ENCODE measurements at regions not wholly inside any gene's neighbourhood (a gene's known extent, or its start where the extent isn't known, plus 50 kb on each side); places are given as distances from the start of the nearest gene placed in this dataset.

DNA sequence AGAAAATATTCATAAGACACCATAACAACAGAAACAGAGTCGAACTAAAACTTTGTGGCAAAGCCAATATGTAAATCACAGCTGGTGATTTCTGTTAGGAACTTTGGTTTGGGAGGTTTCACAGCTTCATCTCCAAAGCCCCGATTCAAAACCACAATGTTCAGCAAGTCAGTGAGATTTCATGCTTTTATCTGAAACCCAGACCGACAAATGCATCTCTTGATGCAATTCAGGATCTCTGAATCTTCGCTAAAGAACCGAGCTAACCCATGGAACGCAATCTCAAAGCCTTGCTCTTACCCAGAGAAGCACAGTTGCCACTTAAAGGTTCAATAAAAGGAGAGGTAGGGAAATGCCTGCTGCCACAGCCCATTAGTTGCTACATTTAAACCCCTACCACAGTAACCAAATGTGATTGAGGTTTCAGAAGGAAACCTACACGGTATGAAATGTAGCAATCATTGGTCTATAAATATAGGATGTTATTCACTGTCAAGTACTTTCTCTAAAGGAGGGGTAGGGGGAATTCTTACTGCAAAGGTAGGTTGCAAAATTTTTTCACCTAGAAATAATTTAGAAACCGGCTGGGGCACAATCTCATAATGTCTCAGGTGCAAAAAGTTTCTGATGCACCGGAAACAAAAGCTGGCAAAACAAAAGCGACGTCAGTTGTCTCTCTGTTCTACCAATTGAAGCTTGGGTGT is 381.0 kb upstream of the ARID1B start:
- H3K4me1 ChIP-seq = no peaks in the 10 kb centered on the region
- ChIA-PET POLR2A (no interaction called here), CTCF (no interaction called here)
- 34% methylated on average over 11 of the region's 11 CpGs for WGBS (ENCODE audit: missing lambda C conversion rate)
- no peak overlapping the region for H3K4me3 ChIP-seq
- H3K27ac ChIP-seq = no peak overlapping the region
- no peaks in the 10 kb centered on the region for H3K9me3 ChIP-seq
- TF ChIP-seq, protein P1, sequence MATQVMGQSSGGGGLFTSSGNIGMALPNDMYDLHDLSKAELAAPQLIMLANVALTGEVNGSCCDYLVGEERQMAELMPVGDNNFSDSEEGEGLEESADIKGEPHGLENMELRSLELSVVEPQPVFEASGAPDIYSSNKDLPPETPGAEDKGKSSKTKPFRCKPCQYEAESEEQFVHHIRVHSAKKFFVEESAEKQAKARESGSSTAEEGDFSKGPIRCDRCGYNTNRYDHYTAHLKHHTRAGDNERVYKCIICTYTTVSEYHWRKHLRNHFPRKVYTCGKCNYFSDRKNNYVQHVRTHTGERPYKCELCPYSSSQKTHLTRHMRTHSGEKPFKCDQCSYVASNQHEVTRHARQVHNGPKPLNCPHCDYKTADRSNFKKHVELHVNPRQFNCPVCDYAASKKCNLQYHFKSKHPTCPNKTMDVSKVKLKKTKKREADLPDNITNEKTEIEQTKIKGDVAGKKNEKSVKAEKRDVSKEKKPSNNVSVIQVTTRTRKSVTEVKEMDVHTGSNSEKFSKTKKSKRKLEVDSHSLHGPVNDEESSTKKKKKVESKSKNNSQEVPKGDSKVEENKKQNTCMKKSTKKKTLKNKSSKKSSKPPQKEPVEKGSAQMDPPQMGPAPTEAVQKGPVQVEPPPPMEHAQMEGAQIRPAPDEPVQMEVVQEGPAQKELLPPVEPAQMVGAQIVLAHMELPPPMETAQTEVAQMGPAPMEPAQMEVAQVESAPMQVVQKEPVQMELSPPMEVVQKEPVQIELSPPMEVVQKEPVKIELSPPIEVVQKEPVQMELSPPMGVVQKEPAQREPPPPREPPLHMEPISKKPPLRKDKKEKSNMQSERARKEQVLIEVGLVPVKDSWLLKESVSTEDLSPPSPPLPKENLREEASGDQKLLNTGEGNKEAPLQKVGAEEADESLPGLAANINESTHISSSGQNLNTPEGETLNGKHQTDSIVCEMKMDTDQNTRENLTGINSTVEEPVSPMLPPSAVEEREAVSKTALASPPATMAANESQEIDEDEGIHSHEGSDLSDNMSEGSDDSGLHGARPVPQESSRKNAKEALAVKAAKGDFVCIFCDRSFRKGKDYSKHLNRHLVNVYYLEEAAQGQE (IDR thresholded peaks at IDR 0.05) = no peak
- TF ChIP-seq POLR2AphosphoS2 (conservative IDR thresholded peaks at IDR 0.05; ENCODE audit: low read length) (no peak), CEBPB (IDR thresholded peaks at IDR 0.05) (no peak), CHD4 (IDR thresholded peaks at IDR 0.05; ENCODE audit: borderline replicate concordance) (no peak), NR3C1 (IDR thresholded peaks at IDR 0.05) (no peak), POLR2A (IDR thresholded peaks at IDR 0.05; ENCODE audit: low read length) (no peak), RAD21 (conservative IDR thresholded peaks at IDR 0.05 in 1 of 2, IDR thresholded peaks at IDR 0.05 in 1 of 2) (no peak), HOXA7 (CRISPR knock-in tag; IDR thresholded peaks at IDR 0.05) (no peak), RNF2 (IDR thresholded peaks at IDR 0.05; ENCODE audit: borderline replicate concordance, low read depth) (no peak)
- H3K4me2 ChIP-seq = no peak overlapping the region
- FAIRE-seq (no peak), DNase-seq (ENCODE audit: low read depth in 1 of 2, low spot score in 1 of 2) (no peak), ATAC-seq (no peak)

DNA sequence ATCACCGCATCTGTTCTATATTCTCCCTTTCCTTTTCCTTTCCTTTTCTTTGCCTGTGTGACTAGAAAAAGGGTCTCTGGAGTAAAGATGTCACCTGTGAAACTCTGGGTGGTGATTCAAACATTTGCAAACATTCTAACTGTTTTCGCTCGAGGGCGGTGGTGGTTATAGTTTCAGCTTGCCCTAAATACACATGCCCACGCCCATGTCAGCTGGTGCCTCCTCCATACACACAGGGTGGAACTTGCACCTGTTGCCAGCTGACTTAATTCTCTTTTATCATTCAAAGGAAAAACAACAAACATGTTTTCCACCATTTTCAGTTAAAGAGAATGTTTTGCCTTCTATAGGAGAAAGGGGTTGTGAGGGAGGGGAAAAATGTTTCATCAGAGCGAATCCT is 381.9 kb upstream of the ARID1B start:
- no peak for ATAC-seq
- no peaks in the 10 kb centered on the region for H3K9me3 ChIP-seq
- no peak for DNase-seq (ENCODE audit: low read depth in 1 of 2, low spot score in 1 of 2)
- H3K27ac ChIP-seq = no peak overlapping the region
- POLR2A ChIA-PET = no interaction called here
- CTCF ChIA-PET = interaction anchor here (0.6 kb wide), 1 partner anchor 987 kb away, joined by 5 read pairs; no protein-coding TSS in a partner anchor
- no peak overlapping the region for H3K4me3 ChIP-seq
- no peak overlapping the region for H3K4me2 ChIP-seq
- no peak for FAIRE-seq
- WGBS (ENCODE audit: missing lambda C conversion rate) = 47% methylated on average over 6 of the region's 6 CpGs
- TF ChIP-seq, protein P1 (IDR thresholded peaks at IDR 0.05) = no peak
- TF ChIP-seq MAFK (IDR thresholded peaks at IDR 0.05; ENCODE audit: partially characterized antibody) (no peak), POLR2AphosphoS2 (conservative IDR thresholded peaks at IDR 0.05; ENCODE audit: low read length) (no peak)
- TF ChIP-seq, protein P2, sequence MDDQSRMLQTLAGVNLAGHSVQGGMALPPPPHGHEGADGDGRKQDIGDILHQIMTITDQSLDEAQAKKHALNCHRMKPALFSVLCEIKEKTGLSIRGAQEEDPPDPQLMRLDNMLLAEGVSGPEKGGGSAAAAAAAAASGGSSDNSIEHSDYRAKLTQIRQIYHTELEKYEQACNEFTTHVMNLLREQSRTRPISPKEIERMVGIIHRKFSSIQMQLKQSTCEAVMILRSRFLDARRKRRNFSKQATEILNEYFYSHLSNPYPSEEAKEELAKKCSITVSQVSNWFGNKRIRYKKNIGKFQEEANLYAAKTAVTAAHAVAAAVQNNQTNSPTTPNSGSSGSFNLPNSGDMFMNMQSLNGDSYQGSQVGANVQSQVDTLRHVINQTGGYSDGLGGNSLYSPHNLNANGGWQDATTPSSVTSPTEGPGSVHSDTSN (IDR thresholded peaks at IDR 0.05) = no peak
- H3K4me1 ChIP-seq = no peaks in the 10 kb centered on the region

DNA sequence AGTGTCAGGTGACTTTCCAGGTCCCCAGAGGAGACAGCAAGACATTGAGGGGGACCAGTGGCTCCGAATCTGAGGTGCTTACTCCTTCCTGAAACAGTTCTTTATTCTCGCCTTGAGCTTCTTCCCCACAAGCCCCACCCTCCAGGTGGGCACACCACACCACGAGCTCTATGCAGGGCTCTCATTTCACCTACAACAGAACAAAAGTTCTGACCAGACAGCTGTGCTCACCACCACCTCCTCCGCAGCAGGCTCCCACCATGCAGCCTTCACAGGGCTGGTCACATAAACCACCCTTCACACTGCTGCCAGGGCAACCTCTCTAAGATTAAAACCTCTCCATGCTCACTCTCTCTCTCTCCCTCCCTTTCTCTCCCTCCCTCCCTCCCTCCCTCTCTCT is 384.5 kb upstream of the ARID1B start:
- Histone ChIP-seq H3K4me2 (no peak overlapping the region), H3K9me3 (no peaks in the 10 kb centered on the region), H3K27ac (no peak overlapping the region), H3K4me1 (no peaks in the 10 kb centered on the region), H3K4me3 (no peak overlapping the region)
- ATAC-seq (no peak), DNase-seq (ENCODE audit: low read depth in 1 of 2, low spot score in 1 of 2) (no peak), FAIRE-seq (no peak)
- WGBS (ENCODE audit: missing lambda C conversion rate) = 20% methylated on average over 4 of the region's 4 CpGs
- ChIA-PET POLR2A (no interaction called here), CTCF (no interaction called here)
- TF ChIP-seq, protein P2 (IDR thresholded peaks at IDR 0.05) = no peak
- no peak for TF ChIP-seq CBX8 (IDR thresholded peaks at IDR 0.05)
- no peak for TF ChIP-seq HDAC2 (IDR thresholded peaks at IDR 0.05)

Measured in A549 (cell line).